GM19023 (cell line): ENCODE measurements at regions not wholly inside any gene's neighbourhood (a gene's known extent, or its start where the extent isn't known, plus 50 kb on each side); places are given as distances from the start of the nearest gene placed in this dataset.
"Not testable (repeated sequence)": the region's sequence is repeated elsewhere in the genome, so short reads cannot be mapped to it uniquely, and the experiment has no call there.

Experiments
- ATAC-seq: cut with Tn5 transposase; IDR thresholded peaks from one replicate; pipeline ENCODE4 v1.9.1; 2021; ENCODE audit warnings: mild to moderate bottlenecking, moderate library complexity; ENCODE audit not compliant: unreplicated experiment

- no peak for ATAC-seq
These were observed 146.0 kb upstream of the BEND6 start for GRCh38 chr6:56808871-56809359.

DNA sequence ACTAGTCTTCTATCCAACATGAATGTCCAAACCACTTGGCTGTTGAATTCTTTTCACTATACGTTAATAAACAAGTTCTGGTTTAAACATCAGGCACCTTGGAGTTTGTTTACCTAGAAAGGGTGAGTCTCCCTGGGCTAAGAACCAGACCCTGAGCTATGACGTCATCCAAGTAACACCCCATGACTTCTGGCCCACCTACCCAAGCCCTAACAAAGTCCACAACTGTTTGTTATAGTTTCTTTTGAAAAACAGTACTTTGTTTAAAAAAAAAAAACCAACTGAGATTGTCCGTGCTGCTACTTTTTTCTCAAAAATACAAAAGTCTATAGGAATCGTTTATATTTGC, 146.9 kb upstream of the BEND6 start:
- no peak for ATAC-seq

DNA sequence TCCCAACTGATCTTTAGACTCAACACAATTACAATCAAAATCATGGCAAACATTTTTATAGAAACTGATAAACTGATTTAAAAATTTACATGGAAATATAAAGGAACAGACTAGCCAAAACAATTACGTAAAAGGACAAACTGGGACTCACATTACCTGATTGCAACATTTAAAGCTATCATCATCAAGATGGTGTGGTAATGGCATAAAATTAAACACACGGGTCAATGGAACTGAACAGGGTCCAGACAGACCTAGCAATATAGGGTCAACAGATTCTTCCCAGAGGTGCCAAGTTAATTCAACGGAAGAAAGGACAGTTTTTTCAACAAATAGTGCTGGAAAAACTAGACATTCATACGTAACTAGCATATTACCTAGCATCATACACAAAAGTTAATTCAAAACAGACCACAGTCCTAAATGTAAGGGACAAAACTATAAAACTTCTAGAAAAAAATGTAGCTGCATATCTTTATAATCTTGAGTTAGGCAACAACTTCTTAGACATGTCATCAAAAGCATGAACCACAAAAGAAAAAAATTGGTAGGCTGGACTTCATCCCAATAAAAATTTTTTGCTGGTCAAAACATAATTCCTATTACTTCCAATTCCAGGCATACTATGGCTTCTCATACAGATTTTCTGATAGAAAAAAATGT, 147.4 kb upstream of the BEND6 start:
- no peak for ATAC-seq

- no peak for ATAC-seq
These were observed 148.5 kb upstream of the BEND6 start for GRCh38 chr6:56806368-56806767.

DNA sequence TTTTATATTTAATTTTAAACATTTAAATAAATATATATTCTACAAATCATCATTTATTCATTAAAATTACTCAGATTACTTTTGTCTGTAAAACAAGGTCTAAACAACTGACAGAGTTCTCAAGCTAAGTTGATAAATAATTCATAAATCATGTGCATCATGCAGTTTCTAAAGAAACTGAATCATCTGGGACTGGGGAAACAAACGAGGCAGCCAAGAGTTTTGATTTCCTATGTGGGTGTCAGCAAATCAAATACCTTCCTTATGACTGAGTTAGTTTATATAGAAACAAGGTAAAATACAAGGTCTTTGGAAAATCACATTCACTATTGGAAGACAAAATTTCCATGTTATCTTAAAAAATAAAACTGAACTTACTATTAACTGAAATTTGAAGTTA, 149.9 kb upstream of the BEND6 start:
- no peak for ATAC-seq

GRCh38 chr6:56803594-56803993, 151.3 kb upstream of the BEND6 start:
- ATAC-seq, result no peak

DNA sequence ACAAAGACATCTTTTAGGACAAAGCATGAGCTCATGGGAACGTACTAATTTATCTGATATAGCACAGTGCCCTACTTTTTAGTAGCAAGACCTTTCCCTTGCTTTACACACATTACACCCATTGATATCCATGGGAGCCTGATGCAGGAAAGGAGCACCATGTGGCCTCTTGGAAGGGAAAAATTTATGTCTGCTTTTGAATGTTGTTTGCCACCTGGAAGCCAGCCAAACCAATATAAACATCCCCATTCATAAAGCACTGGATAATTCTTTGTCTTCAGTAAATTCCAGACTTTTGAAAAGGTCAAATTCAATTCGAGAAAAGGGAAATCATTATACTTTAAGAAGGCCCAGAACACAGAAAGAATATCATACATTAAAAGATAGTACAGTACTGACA, 152.3 kb upstream of the BEND6 start:
- ATAC-seq, result no peak

DNA sequence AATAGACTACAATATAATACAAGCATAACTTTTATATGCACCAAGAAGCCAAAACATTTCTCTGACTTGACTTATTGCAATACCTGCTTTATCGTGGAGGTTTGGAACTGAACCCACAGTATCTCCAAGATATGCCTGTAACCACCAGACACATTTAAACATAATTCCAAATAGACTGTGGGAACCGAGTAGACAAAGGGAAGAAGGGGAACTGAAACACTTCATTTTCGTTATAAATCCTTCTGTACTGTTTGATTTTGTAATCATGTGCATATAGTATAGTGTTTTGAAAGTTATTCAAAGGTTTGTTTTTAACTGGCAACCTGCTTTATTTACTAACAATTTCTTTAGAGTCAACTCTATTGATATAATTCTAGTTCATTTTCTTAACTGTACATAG, 154.9 kb upstream of the BEND6 start:
- no peak for ATAC-seq

GRCh38 chr6:56798163-56798562, 155.5 kb upstream of the DST start:
- ATAC-seq, result no peak

GRCh38 chr6:56796196-56796532, 153.5 kb upstream of the DST start:
- no peak for ATAC-seq

DNA sequence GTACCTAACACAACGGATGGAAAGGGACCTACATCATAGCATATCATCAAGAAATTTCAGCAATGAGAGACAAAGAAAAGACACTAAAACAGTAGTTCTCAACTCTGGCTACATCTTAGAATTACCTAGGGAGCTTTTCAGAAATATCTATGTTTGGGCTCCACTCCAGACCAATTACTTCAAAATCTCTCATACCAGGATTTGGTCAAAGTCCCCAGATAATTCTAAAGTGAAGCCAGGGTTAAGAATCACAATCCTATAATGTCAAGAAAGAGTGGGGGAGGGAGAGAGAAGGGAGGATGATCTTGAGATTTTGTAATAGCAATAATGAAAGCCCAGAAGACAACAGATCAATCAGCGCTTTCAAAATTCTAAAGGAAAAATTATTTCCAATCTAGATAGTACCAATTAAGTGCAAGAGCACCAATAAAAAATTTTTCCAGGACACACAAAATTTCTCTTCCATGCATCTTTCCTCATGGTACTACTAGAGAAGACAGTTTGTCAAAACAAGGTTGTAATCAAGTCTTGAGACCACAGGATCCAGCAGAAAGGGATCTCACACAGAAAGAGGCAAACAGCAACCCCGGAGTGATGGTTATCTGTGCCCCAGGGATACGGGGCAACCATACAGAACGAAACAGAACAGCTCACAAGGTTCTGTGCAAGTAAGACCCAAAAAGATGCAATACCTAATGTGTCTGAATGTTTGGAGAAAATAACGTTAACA, 152.9 kb upstream of the DST start:
- ATAC-seq, result no peak

DNA sequence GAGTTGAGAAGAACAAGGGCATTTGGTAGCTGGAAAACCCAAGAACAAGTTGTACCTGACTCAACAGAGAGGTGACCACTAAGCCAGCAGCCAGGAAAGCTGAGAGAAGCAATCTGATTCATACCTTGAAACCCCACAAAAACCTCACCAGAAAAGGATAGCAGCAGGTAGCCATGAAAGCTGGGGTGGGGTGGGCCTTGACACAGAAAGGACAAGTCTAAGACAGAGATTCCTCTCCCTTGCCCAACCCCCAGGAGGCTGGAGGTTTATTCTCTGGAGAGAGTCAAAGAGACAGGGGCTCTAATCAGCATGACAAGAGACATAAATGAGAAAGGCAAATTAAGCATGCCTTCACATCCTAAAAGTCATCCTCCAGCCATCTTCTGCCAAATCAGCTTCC, 151.7 kb upstream of the DST start:
- no peak for ATAC-seq

DNA sequence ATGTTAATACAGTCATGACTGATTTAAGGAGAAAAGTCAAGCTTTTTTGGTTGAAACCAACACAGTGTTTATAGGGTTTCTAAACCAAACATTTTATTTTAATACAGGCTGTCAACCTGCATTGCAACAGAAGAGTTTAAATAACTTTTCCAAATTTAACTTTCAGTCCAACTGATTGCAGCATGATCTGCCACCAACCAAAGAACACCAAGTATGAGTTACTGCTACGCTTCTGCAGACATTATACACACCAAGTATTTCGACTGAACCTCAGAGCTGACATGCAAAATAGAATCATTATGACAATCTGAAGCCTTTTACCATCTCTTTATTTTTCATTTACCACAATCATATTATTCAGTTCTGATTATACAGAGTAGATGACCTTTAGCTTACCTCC, 151.2 kb upstream of the DST start:
- ATAC-seq, result no peak

GRCh38 chr6:56790414-56790813, 147.7 kb upstream of the DST start:
- no peak for ATAC-seq

GRCh38 chr6:56789879-56790278, 147.2 kb upstream of the DST start:
- ATAC-seq, result no peak

DNA sequence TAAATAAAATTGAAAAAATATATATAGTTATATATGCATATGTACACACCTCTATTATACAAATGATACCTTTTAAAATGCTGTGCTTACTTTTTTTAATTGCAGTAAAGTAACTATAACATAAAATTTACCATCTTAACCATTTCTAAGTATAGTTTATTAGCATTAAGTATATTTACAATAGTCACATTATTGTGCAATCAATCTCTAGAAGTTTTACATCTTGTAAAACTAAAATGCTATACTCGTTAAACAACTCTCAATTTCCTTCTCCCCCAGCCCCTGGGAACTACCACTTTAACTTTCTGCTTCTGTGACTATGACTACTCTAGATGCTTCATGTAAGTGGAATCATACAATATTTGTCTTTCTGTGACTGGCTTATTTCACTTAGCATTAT, 146.7 kb upstream of the DST start:
- ATAC-seq, result no peak

- no peak for ATAC-seq
These were observed 144.5 kb upstream of the DST start for GRCh38 chr6:56787209-56787608.

- ATAC-seq, result no peak
These were observed 143.6 kb upstream of the DST start for GRCh38 chr6:56786256-56786655.

- ATAC-seq, result not testable (repeated sequence)
These were observed 142.8 kb upstream of the DST start for GRCh38 chr6:56785536-56785935.

DNA sequence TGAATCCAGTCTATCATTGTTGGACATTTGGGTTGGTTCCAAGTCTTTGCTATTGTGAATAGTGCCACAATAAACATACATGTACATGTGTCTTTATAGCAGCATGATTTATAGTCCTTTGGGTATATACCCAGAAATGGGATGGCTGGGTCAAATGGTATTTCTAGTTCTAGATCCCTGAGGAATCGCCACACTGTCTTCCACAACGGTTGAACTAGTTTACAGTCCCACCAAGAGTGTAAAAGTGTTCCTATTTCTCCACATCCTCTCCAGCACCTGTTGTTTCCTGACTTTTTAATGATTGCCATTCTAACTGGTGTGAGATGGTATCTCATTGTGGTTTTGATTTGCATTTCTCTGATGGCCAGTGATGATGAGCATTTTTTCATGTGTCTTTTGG, 137.4 kb upstream of the DST start:
- ATAC-seq, result not testable (repeated sequence)

- not testable (repeated sequence) for ATAC-seq
These were observed 135.8 kb upstream of the DST start for GRCh38 chr6:56778503-56778902.

- ATAC-seq, result no peak
These were observed 132.9 kb upstream of the DST start for GRCh38 chr6:56775498-56776166.
